H1 (cell line): ENCODE measurements at regions not wholly inside any gene's neighbourhood (a gene's known extent, or its start where the extent isn't known, plus 50 kb on each side); places are given as distances from the start of the nearest gene placed in this dataset.

Experiments
- CBX8 ChIP-seq: fragments of 300-800, 300-1000 bp; sonication (generic); IDR thresholded peaks from 2 replicates; pipeline ENCODE4 v1.7.1; 2016; ENCODE audit warnings: low read depth, low read length, borderline replicate concordance
- EGR1 ChIP-seq: IDR thresholded peaks from 2 replicates; pipeline ENCODE4 v1.6.1; 2011; ENCODE audit warnings: low read depth, low read length, borderline replicate concordance
- EZH2 ChIP-seq: fragments of 200-600 bp; sonication (generic); IDR thresholded peaks from 2 replicates; pipeline ENCODE4 v1.7.1; 2012; ENCODE audit warnings: low read depth, mild to moderate bottlenecking, moderate library complexity, low read length, inconsistent platforms; ENCODE audit not compliant: severe bottlenecking
- JUN ChIP-seq: IDR thresholded peaks from 2 replicates; pipeline ENCODE4 v1.6.1; 2011; ENCODE audit warnings: low read depth, mild to moderate bottlenecking, improper control_type of control experiment, low read length
- JUND ChIP-seq: IDR thresholded peaks from 2 replicates; pipeline ENCODE4 v1.6.1; 2011; ENCODE audit warnings: mild to moderate bottlenecking, improper control_type of control experiment, low read length
- POLR2A ChIP-seq, 2 experiments: IDR thresholded peaks; 1 replicate in 1 of 2; 2 replicates in 1 of 2; pipeline ENCODE4 v1.6.1; 2011; ENCODE audit warnings: low read depth in 2 of 2, low read length in 2 of 2, mild to moderate bottlenecking in 2 of 2; ENCODE audit errors: control extremely low read depth in 1 of 2
- RAD21 ChIP-seq, 2 experiments: IDR thresholded peaks in 1 of 2; conservative IDR thresholded peaks in 1 of 2; 2 replicates each; pipeline ENCODE4 v1.6.1; 2011; ENCODE audit warnings: low read depth in 2 of 2, low read length in 2 of 2, improper control_type of control experiment in 1 of 2, inconsistent platforms in 1 of 2, mild to moderate bottlenecking in 1 of 2, moderate library complexity in 1 of 2
- RFX5 ChIP-seq: IDR thresholded peaks from 2 replicates; pipeline ENCODE4 v1.6.1; 2011; ENCODE audit warnings: low read depth, low read length, improper control_type of control experiment, borderline replicate concordance
- SIX5 ChIP-seq: IDR thresholded peaks from 2 replicates; pipeline ENCODE4 v1.6.1; 2011; ENCODE audit warnings: mild to moderate bottlenecking, low read depth, low read length
- TF ChIP-seq, protein P1 (sequence below), 3 experiments: IDR thresholded peaks; 1 replicate in 2 of 3; 2 replicates in 1 of 3; pipeline versions ENCODE4 v1.5.1 to v1.6.1; 2011; ENCODE audit warnings: low read length in 3 of 3, mild to moderate bottlenecking in 3 of 3, inconsistent platforms in 2 of 3, low read depth in 1 of 3, moderate library complexity in 1 of 3; ENCODE audit not compliant: insufficient read depth in 1 of 3; ENCODE audit errors: control extremely low read depth in 1 of 3
- TF ChIP-seq, protein P2 (sequence below): IDR thresholded peaks from 2 replicates; pipeline ENCODE4 v1.6.1; 2011; ENCODE audit warnings: low read length, improper control_type of control experiment
- TF ChIP-seq, protein P3 (sequence below): IDR thresholded peaks from 2 replicates; pipeline ENCODE4 v1.6.1; 2012; ENCODE audit warnings: inconsistent platforms

DNA sequence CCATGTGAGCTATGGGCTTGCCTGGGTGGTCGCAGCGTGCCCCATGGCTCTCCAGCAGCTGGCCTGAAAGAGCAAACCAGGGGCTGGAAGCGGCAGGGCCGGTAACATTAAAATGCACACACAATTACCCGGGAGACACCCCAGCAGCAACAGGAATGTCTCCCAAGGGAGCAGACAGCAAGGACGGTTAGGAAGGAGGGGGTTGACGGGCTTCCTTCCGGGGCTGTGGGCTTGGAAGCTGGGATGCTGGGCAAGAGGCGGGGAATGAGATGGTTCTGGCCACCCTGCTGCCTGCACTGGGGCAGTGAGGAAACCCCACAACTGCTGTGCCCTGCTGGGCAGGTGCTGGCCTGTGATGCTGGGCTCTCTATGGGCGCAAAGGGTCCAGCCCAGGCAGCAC, 71.8 kb upstream of the ADAMTS2 start:
- TF ChIP-seq JUN = no peak
- TF ChIP-seq RFX5 = no peak
- TF ChIP-seq, protein P1, sequence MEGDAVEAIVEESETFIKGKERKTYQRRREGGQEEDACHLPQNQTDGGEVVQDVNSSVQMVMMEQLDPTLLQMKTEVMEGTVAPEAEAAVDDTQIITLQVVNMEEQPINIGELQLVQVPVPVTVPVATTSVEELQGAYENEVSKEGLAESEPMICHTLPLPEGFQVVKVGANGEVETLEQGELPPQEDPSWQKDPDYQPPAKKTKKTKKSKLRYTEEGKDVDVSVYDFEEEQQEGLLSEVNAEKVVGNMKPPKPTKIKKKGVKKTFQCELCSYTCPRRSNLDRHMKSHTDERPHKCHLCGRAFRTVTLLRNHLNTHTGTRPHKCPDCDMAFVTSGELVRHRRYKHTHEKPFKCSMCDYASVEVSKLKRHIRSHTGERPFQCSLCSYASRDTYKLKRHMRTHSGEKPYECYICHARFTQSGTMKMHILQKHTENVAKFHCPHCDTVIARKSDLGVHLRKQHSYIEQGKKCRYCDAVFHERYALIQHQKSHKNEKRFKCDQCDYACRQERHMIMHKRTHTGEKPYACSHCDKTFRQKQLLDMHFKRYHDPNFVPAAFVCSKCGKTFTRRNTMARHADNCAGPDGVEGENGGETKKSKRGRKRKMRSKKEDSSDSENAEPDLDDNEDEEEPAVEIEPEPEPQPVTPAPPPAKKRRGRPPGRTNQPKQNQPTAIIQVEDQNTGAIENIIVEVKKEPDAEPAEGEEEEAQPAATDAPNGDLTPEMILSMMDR (IDR thresholded peaks at IDR 0.05; ENCODE audit: control extremely low read depth in 1 of 3, insufficient read depth in 1 of 3, low read depth in 1 of 3, low read length in 3 of 3) = no peak
- TF ChIP-seq EGR1 = no peak
- TF ChIP-seq POLR2A (IDR thresholded peaks at IDR 0.05; ENCODE audit: control extremely low read depth in 1 of 2, low read depth in 2 of 2, low read length in 2 of 2) = no peak
- no peak for TF ChIP-seq EZH2
- TF ChIP-seq CBX8 = no peak
- TF ChIP-seq, protein P2, sequence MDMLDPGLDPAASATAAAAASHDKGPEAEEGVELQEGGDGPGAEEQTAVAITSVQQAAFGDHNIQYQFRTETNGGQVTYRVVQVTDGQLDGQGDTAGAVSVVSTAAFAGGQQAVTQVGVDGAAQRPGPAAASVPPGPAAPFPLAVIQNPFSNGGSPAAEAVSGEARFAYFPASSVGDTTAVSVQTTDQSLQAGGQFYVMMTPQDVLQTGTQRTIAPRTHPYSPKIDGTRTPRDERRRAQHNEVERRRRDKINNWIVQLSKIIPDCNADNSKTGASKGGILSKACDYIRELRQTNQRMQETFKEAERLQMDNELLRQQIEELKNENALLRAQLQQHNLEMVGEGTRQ = no peak
- TF ChIP-seq, protein P3, sequence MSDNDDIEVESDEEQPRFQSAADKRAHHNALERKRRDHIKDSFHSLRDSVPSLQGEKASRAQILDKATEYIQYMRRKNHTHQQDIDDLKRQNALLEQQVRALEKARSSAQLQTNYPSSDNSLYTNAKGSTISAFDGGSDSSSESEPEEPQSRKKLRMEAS = no peak
- no peak for TF ChIP-seq SIX5
- no peak for TF ChIP-seq RAD21 (IDR thresholded peaks at IDR 0.05 in 1 of 2, conservative IDR thresholded peaks at IDR 0.05 in 1 of 2; ENCODE audit: low read depth in 2 of 2, low read length in 2 of 2)
- no peak for TF ChIP-seq JUND
